K562 (cell line): ENCODE measurements at regions not wholly inside any gene's neighbourhood (a gene's known extent, or its start where the extent isn't known, plus 50 kb on each side); places are given as distances from the start of the nearest gene placed in this dataset.

ENCODE experiments used
- ARID4B ChIP-seq: sonication (generic); formaldehyde crosslinking; IDR thresholded peaks from 2 replicates; pipeline ENCODE4 v1.8.0; 2022; ENCODE audit warnings: mild to moderate bottlenecking, missing genetic modification reagents
- HEY1 ChIP-seq: fragments of 250-450 bp; sonication (Bioruptor Pico); IDR thresholded peaks from 2 replicates; pipeline ENCODE4 v1.5.0; 2020; ENCODE audit warnings: mild to moderate bottlenecking, moderate library complexity, borderline replicate concordance
- TF ChIP-seq, protein P1 (sequence below): sonication (generic); formaldehyde crosslinking; IDR thresholded peaks from 2 replicates; pipeline ENCODE4 v1.8.0; 2022; ENCODE audit warnings: missing genetic modification reagents, mild to moderate bottlenecking, borderline replicate concordance

DNA sequence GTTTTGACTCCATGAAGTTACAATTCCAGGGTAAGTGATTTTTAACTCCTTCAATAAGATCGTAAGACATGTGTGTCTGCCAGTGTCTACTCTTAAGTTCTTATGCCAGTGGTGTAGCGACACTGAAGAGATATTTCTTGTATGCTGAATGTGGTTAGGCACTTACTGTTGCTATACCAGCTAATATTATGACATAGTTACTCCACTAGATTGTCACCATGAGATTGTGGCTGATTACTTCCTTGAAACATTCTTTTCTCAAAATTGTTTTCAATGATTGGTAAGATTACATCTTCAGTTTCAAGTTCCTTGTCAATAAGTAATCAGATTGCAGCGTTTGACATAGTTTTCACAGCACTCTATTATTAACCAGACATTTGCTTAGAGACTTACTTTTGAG lies 60.6 kb upstream of the PAGE5 start (continued):
- TF ChIP-seq ARID4B (CRISPR knock-in tag) = no peak
- no peak for TF ChIP-seq HEY1 (CRISPR knock-in tag)
- TF ChIP-seq, protein P1, sequence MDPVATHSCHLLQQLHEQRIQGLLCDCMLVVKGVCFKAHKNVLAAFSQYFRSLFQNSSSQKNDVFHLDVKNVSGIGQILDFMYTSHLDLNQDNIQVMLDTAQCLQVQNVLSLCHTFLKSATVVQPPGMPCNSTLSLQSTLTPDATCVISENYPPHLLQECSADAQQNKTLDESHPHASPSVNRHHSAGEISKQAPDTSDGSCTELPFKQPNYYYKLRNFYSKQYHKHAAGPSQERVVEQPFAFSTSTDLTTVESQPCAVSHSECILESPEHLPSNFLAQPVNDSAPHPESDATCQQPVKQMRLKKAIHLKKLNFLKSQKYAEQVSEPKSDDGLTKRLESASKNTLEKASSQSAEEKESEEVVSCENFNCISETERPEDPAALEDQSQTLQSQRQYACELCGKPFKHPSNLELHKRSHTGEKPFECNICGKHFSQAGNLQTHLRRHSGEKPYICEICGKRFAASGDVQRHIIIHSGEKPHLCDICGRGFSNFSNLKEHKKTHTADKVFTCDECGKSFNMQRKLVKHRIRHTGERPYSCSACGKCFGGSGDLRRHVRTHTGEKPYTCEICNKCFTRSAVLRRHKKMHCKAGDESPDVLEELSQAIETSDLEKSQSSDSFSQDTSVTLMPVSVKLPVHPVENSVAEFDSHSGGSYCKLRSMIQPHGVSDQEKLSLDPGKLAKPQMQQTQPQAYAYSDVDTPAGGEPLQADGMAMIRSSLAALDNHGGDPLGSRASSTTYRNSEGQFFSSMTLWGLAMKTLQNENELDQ (CRISPR knock-in tag) = no peak
